B cell (primary cell): ENCODE measurements at regions not wholly inside any gene's neighbourhood (a gene's known extent, or its start where the extent isn't known, plus 50 kb on each side); places are given as distances from the start of the nearest gene placed in this dataset.

ENCODE experiments used
- ATAC-seq: fragments of 200-7000 bp; cut with Tn5 transposase; one replicate; pipeline ENCODE4 v1.10.0; 2021; ENCODE audit warnings: low read depth, mild to moderate bottlenecking, moderate number of reproducible peaks, moderate library complexity
- CTCF ChIA-PET: fragments of 350-600 bp; sonication (Branson Sonifier 250); formaldehyde crosslinking; loops from one replicate; lab custom pipeline; 2021; ENCODE audit warnings: antibody characterized with exemption, inconsistent platforms; lab: Charles Lee
- POLR2A ChIA-PET: fragments of 350-600 bp; sonication (Branson Sonifier 250); formaldehyde crosslinking; loops from one replicate; lab custom pipeline; 2021; ENCODE audit warnings: antibody characterized with exemption; lab: Charles Lee
- DNase-seq: peaks from one replicate; pipeline ENCODE4 v3.0.0; 2013
- H2AFZ ChIP-seq: 2 replicates; pipeline ENCODE4 v1.6.1; 2012; ENCODE audit warnings: mild to moderate bottlenecking, low read depth, low read length; ENCODE audit not compliant: insufficient read depth, poor library complexity, severe bottlenecking
- H3K27ac ChIP-seq, 2 donors: 1 replicate in 1 of 2; 2 replicates in 1 of 2; pipeline ENCODE4 v1.5.1; 2012 to 2013; ENCODE audit warnings: low read length in 2 of 2, mild to moderate bottlenecking in 2 of 2, moderate library complexity in 1 of 2
- H3K27me3 ChIP-seq, 4 experiments: fragments of 200-600 bp in 1 of 4; sonication (generic) in 1 of 4; replicated peaks in 1 of 4; 1 replicate in 2 of 4; 2 replicates in 2 of 4; pipeline versions ENCODE4 v1.6.1 to v1.7.0; 2013 to 2016; ENCODE audit warnings: low read length in 3 of 4, mild to moderate bottlenecking in 2 of 4, mixed read lengths in 1 of 4, moderate library complexity in 1 of 4; ENCODE audit not compliant: insufficient read depth in 4 of 4, control insufficient read depth in 3 of 4; ENCODE audit errors: control extremely low read depth in 1 of 4
- H3K36me3 ChIP-seq, 2 experiments: replicated peaks in 1 of 2; 1 replicate in 1 of 2; 2 replicates in 1 of 2; pipeline versions ENCODE4 v1.6.1 to v1.7.1; 2013; ENCODE audit warnings: low read length in 1 of 2; ENCODE audit not compliant: insufficient read depth in 2 of 2, control insufficient read depth in 1 of 2; ENCODE audit errors: control extremely low read depth in 1 of 2, extremely low read depth in 1 of 2
- H3K4me1 ChIP-seq, 2 donors: fragments of 200-600 bp in 1 of 2; sonication (generic) in 1 of 2; 1 replicate in 1 of 2; 2 replicates in 1 of 2; pipeline versions ENCODE4 v1.5.1 to v1.6.1; 2013 to 2017; ENCODE audit warnings: low read length in 2 of 2; ENCODE audit not compliant: control insufficient read depth in 2 of 2, insufficient read depth in 2 of 2
- H3K4me2 ChIP-seq: replicated peaks from 2 replicates; pipeline ENCODE3; 2012; ENCODE audit warnings: mild to moderate bottlenecking, low read depth, low read length; ENCODE audit not compliant: poor library complexity, severe bottlenecking
- H3K4me3 ChIP-seq, 5 experiments: fragments of 200-600 bp in 1 of 5; sonication (generic) in 1 of 5; 1 replicate in 3 of 5; 2 replicates in 2 of 5; pipeline versions ENCODE4 v1.5.1 to v1.7.0; 2011 to 2016; ENCODE audit warnings: low read length in 4 of 5, mild to moderate bottlenecking in 4 of 5, low read depth in 2 of 5, control low read depth in 1 of 5, moderate library complexity in 1 of 5; ENCODE audit not compliant: insufficient read depth in 1 of 5; ENCODE audit errors: control extremely low read depth in 1 of 5, extremely low read depth in 1 of 5
- H3K79me2 ChIP-seq: fragments of 200-600 bp; sonication (generic); one replicate; pipeline ENCODE4 v1.6.0; 2016; ENCODE audit warnings: low read length; ENCODE audit not compliant: control insufficient read depth, insufficient read depth
- H3K9ac ChIP-seq: fragments of 200-600 bp; sonication (generic); 2 replicates; pipeline ENCODE4 v1.6.1; 2017; ENCODE audit warnings: mild to moderate bottlenecking, low read length, moderate library complexity
- H3K9me3 ChIP-seq, 3 donors: one replicate each; pipeline versions ENCODE4 v1.6.1 to v1.7.1; 2013; ENCODE audit warnings: low read length in 2 of 3; ENCODE audit not compliant: control insufficient read depth in 2 of 3, insufficient read depth in 1 of 3; ENCODE audit errors: control extremely low read depth in 1 of 3
- H4K20me1 ChIP-seq: 2 replicates; pipeline ENCODE4 v1.6.0; 2012; ENCODE audit warnings: mild to moderate bottlenecking, low read length; ENCODE audit not compliant: insufficient read depth, control insufficient read depth, poor library complexity, severe bottlenecking
- H3K27ac Mint-ChIP-seq: one replicate; pipeline ENCODE4 v1.8.0; 2021; ENCODE audit warnings: mixed read lengths
- H3K27me3 Mint-ChIP-seq: one replicate; pipeline ENCODE4 v1.8.0; 2021; ENCODE audit warnings: mixed read lengths
- H3K4me1 Mint-ChIP-seq: one replicate; pipeline ENCODE4 v1.8.0; 2021; ENCODE audit warnings: mixed read lengths
- H3K4me3 Mint-ChIP-seq: one replicate; pipeline ENCODE4 v1.8.0; 2021; ENCODE audit warnings: mixed read lengths
- H3K9me3 Mint-ChIP-seq: one replicate; pipeline ENCODE4 v1.8.0; 2022; ENCODE audit warnings: mixed read lengths; ENCODE audit not compliant: insufficient read depth
- EZH2 ChIP-seq: IDR thresholded peaks from 2 replicates; pipeline ENCODE4 v1.6.1; 2012; ENCODE audit warnings: borderline replicate concordance, low read depth, mild to moderate bottlenecking, moderate library complexity, low read length; ENCODE audit not compliant: insufficient read depth, poor library complexity, severe bottlenecking
- WGBS: methylation state at CpG from one replicate; pipeline ENCODE4 v1.1.5; 2013; ENCODE audit warnings: missing lambda C conversion rate; ENCODE audit not compliant: insufficient coverage; 5-methylcytosine and 5-hydroxymethylcytosine counted together
- intact Hi-C: fragments of 100-400 bp; cut with micrococcal nuclease; formaldehyde crosslinking; loops from one replicate; pipeline ENCODE4 v1.10.0; 2022
- TF ChIP-seq, protein P1 (sequence below): fragments of 200-600 bp; IDR thresholded peaks from one replicate; pipeline ENCODE4 v1.8.0; 2022; ENCODE audit warnings: antibody characterized with exemption, mild to moderate bottlenecking

DNA sequence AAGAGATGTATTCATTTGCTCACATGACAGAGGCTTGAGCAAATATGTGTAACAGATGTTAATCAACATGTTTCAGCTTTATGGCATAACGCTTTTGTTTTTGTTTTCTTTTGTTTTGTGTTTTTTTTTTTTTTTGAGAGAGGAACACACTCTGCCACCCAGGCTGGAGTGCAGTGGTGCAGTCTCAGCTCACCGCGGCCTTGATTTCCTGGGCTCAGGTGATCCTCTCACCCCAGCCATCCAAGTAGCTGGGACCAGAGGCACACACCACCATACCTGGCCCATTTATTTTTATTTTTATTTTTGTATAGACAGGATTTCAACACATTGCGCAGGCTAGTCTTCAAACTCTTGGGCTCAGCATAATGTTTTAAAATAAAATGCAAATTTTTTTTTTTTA, 1504.4 kb upstream of the CADM2 start:
- H3K4me3 Mint-ChIP-seq = no peak overlapping the region
- POLR2A ChIA-PET = no interaction called here
- Histone ChIP-seq H3K4me1 (no peaks in the 10 kb centered on the region), H3K4me2 (no peak overlapping the region), H3K36me3 (no peaks in the 10 kb centered on the region), H3K27me3 (no peaks in the 10 kb centered on the region), H4K20me1 (no peaks in the 10 kb centered on the region), H3K79me2 (no peaks in the 10 kb centered on the region), H2AFZ (no peak overlapping the region), H3K4me3 (no peak overlapping the region), H3K27ac (no peak overlapping the region), H3K9me3 (no peaks in the 10 kb centered on the region), H3K9ac (no peak overlapping the region)
- H3K9me3 Mint-ChIP-seq = no peaks in the 10 kb centered on the region
- ATAC-seq (no peak), DNase-seq (no peak)
- CTCF ChIA-PET = no interaction called here
- no CpG with 5 or more reads among the region's 4 CpGs for whole genome bisulfite sequencing
- no peaks in the 10 kb centered on the region for H3K4me1 Mint-ChIP-seq
- intact Hi-C loops = no loop called here
- no peaks in the 10 kb centered on the region for H3K27me3 Mint-ChIP-seq
- H3K27ac Mint-ChIP-seq = no peak overlapping the region
- no peak for TF ChIP-seq EZH2
- TF ChIP-seq, protein P1, sequence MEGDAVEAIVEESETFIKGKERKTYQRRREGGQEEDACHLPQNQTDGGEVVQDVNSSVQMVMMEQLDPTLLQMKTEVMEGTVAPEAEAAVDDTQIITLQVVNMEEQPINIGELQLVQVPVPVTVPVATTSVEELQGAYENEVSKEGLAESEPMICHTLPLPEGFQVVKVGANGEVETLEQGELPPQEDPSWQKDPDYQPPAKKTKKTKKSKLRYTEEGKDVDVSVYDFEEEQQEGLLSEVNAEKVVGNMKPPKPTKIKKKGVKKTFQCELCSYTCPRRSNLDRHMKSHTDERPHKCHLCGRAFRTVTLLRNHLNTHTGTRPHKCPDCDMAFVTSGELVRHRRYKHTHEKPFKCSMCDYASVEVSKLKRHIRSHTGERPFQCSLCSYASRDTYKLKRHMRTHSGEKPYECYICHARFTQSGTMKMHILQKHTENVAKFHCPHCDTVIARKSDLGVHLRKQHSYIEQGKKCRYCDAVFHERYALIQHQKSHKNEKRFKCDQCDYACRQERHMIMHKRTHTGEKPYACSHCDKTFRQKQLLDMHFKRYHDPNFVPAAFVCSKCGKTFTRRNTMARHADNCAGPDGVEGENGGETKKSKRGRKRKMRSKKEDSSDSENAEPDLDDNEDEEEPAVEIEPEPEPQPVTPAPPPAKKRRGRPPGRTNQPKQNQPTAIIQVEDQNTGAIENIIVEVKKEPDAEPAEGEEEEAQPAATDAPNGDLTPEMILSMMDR = no peak

DNA sequence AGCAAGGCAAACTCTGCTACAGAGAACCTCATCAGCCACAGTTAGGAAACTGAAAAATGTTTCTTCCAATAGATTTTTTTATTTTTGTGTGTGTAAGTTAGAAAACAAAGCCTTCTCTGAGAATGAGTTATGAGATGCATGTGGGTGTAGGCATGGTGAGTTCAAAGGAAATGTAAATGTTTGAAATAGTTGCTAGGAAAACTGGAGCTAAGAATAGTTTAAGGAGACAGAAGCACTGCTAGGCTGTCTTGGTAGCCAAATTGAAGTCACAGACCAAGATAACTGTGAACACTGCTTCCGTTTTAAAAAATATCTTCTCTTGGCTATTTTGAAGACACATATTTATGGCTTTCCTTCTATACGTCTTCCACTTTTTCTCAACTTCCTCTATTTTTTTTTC, 1501.2 kb upstream of the CADM2 start:
- POLR2A ChIA-PET = no interaction called here
- TF ChIP-seq EZH2 = no peak
- TF ChIP-seq, protein P1 = no peak

More for the DNA sequence above, 1501.2 kb upstream of the CADM2 start:
- H3K4me3 Mint-ChIP-seq = no peak overlapping the region
- no peaks in the 10 kb centered on the region for H3K79me2 ChIP-seq
- no peaks in the 10 kb centered on the region for H3K4me1 ChIP-seq
- H3K4me1 Mint-ChIP-seq = no peaks in the 10 kb centered on the region
- no peak overlapping the region for H3K27ac Mint-ChIP-seq
- no peak overlapping the region for H3K27ac ChIP-seq
- no CpG with 5 or more reads among the region's 2 CpGs for WGBS
- no peak for ATAC-seq
- H3K9me3 ChIP-seq = no peaks in the 10 kb centered on the region
- H2AFZ ChIP-seq = no peak overlapping the region
- no peak overlapping the region for H3K9ac ChIP-seq
- CTCF ChIA-PET = no interaction called here
- no peaks in the 10 kb centered on the region for H3K27me3 Mint-ChIP-seq
- no peak for DNase-seq
- no peak overlapping the region for H3K4me2 ChIP-seq
- no peaks in the 10 kb centered on the region for H3K9me3 Mint-ChIP-seq
- no peaks in the 10 kb centered on the region for H4K20me1 ChIP-seq
- H3K27me3 ChIP-seq = no peaks in the 10 kb centered on the region
- H3K4me3 ChIP-seq = no peak overlapping the region
- no peaks in the 10 kb centered on the region for H3K36me3 ChIP-seq
- intact Hi-C loops = no loop called here
